NCI-H748 (cell line): ENCODE measurements at regions not wholly inside any gene's neighbourhood (a gene's known extent, or its start where the extent isn't known, plus 50 kb on each side); places are given as distances from the start of the nearest gene placed in this dataset.
A peak's percentile ranks its signal among the peaks of the same experiment; 100 is the strongest.
"Not testable (repeated sequence)": the region's sequence is repeated elsewhere in the genome, so short reads cannot be mapped to it uniquely, and the experiment has no call there.

Source experiments
- DNase-seq: peaks from one replicate; lab custom pipeline; 2025; ENCODE audit not compliant: unreplicated experiment; lab: John Stamatoyannopoulos, UW

- no peak for DNase-seq
These were observed 438.9 kb upstream of the ZP4 start for GRCh38 chr1:238329671-238330070.

- not testable (repeated sequence) for DNase-seq
These were observed 436.3 kb upstream of the ZP4 start for GRCh38 chr1:238327033-238327432.

- not testable (repeated sequence) for DNase-seq
These were observed 435.8 kb upstream of the ZP4 start for GRCh38 chr1:238326479-238326878.

DNA sequence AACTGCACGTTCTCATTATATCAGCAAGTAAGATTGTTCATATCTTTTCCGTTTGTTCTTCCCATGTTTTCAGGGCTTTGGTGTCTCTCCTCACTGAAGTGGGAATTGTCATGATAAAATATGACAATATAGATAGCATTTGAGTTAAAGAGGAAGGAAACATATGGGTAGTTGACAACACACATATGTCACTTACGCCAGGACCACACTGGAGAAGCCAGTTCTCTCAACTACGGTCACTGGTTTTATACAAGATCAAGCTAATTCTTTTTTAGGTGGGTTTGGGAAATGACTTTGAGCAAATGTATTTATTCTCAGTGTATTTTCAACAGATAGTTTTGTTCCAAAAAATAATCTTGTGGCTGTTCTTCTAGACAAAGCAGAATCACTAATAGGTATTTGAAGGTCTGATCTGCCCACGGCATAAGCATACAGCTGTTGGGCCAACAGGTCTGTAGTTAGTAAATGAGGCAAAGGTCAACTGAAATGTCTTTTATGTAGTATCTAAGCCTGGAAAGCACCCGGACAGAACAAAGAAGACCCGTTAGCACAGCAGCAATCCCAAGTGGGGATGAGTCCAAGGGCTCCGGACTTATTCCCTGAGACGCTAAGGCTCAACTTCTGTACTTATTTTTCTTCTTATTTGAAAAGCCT, 433.6 kb upstream of the ZP4 start:
- no peak for DNase-seq

GRCh38 chr1:238323490-238323889, 432.8 kb upstream of the ZP4 start:
- no peak for DNase-seq

GRCh38 chr1:238319957-238320356, 429.2 kb upstream of the ZP4 start:
- no peak for DNase-seq

- DNase-seq: no peak
These were observed 427.8 kb upstream of the ZP4 start for GRCh38 chr1:238318294-238319110.

- no peak for DNase-seq
These were observed 422.2 kb upstream of the ZP4 start for GRCh38 chr1:238312969-238313368.

- no peak for DNase-seq
These were observed 415.7 kb upstream of the ZP4 start for GRCh38 chr1:238306411-238306810.

DNA sequence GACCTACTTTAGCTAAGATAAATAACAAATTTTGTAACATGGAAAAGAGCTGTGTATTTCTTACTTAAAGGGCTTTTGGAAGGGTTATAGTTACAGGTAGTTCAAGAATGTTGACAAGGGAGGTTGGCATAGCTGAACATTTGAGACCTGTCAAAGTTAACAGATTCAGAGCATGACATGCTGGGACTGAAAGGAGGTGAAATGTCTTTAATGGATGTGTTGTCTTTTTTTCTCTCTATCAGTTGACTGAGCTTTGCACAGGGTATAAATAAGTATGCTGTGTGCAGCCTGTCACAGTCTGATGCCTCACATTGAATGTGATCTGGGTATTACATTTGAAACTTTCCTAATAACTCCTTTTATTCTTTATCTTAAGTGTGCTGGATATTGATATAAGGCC, 411.9 kb upstream of the ZP4 start:
- no peak for DNase-seq

GRCh38 chr1:238296371-238296770, 405.6 kb upstream of the ZP4 start:
- no peak for DNase-seq

DNA sequence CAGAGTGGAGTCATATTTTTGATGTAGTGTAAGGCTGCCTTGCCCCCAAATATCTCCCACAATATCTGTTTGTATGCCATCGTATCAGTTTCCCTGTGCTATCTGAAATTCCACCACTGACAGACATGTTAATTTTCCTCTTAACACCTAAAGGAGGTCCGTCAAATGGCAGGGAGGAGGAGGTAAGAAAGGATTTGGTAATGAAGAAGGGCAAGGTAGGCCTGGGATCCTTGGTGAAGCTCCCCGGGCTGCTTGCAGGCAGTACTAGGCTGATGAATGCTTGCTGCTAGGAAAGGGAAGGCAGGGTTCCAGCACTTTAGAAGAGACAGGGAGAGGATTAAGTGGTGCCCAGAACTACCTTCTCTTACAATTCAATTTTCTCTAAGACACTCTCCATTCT, 402.4 kb upstream of the ZP4 start:
- DNase-seq: no peak

GRCh38 chr1:238281418-238281817, 390.7 kb upstream of the ZP4 start:
- DNase-seq: no peak

DNA sequence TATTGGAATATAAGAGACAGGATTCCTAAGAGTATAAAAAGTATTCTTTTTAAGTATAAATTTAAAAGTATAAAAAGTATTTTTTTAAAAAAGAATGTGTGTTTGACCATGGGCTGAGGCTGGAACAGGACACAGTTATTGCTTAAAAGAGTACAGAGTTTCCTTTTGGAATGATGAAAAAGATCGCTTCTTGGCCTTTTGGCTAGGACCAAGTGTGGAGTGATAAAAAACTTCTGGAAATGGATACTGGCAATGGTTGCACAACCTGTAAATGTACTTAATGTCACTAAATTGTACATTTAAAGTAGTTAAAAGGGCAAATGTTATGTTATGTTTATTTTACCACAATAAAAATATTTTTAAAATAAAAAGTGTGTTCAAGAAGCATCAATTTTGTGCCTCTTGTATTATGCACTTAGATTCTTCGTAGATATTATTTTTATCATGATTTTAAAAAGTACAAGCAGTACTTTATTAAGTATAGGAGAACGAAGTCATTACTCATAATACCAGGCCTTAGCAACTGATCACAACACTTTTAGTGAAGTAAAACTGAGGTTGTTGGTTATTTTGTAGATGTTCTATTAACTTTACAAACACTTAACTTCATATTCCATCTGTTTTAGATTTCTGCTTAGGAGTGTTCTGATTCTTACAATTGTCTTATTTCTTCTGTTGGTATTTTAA, 389.1 kb upstream of the ZP4 start:
- DNase-seq: no peak

DNA sequence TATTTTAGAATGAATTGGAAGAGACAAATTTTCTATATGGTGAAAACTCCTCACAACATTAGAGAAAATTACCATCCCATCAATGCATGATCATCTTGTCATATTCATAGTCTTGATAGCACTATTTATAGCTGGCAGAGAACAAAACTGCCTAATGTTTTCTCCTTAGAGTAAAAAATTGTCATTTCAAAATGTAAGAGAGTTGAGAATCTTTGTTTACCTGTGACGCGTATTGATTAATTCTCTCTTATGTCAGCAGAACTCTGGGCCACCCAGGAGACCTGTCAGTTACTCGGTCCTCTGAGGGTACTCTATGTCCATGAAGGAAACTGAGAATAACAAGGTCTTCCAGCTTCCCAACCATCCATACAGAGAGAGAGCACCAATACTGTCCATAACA, 381.4 kb upstream of the ZP4 start:
- no peak for DNase-seq

DNA sequence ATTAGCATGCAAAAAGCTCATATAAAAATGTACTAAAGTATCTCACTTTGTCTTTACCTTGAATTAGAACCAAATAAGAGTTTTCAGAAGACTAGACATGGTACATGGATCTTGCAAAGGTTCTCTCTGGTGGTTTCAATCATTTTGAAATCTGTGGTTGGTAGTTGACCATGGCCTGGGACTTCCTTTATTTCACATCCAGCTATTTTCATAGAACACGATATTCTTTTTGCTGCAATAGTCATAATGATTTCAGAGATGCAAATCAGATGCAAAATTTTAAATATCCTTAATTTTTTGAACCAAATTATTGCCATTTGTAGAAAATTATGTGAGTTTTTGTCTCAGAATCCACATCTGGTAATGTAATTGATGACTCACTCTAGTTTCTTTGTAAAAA, 375.1 kb upstream of the ZP4 start:
- DNase-seq: no peak

GRCh38 chr1:238264951-238265350, 374.2 kb upstream of the ZP4 start:
- no peak for DNase-seq

DNA sequence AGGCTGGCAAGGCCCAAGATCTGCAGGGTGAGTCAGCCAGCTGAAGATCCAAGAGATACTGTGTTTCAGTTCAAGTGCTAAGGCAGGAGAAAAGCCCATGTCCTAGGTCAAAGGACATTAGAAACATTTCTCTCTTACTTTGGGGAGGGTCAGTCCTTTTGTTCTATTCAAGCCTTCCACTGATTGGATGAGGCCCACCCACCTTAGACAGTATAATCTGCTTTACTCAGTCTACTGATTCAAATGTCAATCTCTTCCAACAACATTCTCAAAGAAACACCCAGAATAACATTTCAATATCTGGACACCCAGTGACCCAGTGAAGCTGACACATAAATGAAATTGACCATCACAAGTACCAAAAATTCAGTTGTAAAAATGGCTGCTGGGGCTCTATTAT, 367.8 kb upstream of the ZP4 start:
- DNase-seq: no peak

DNA sequence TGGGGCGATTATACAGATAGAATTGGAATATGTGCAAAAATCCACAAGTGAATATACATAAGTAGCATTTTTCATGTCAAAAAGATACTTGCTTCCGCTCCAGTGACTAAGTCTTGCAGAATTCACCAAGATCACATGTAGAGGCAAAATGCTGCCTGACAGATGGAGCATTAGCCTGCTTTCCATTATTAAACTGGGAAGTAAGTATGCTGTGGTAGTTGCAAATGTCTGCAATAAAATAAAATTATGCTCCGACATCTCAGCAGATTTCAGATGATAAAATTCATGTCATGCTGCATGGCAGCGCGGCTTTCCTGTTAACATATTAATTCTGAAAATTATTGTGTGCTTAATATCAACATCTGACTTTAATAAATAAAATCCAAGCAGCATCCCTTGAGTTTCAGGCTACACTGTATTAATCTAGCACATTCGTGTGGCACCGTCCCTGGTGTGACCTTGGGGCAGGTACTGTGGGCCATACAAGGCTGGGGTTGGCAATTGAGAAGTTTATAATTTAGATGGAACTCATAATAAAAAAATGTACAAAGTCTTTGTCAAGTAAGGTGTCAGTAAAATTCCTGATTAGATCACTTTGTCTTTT, 366.4 kb upstream of the ZP4 start:
- DNase-seq: no peak

DNA sequence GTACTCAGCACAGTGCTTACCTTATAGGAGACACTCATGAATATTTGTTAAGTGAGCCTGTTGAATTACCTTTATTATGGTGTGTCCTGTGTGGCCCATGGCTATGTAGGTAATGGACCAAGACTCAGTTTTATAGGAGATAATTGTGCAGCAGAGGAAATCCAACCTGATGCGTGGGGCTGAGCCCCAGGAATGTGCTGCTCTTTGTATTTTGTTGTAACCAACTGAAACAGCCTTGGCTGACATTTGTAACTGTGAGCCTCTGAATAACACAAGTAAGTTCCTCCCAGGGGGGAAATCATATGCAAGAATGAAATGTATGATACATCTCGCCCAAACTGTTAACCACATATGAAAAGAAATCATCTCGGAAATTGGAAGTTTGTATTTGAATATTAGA, 364.2 kb upstream of the ZP4 start:
- DNase-seq: no peak

GRCh38 chr1:238252033-238252802, 361.5 kb upstream of the ZP4 start:
- DNase-seq: peak; percentile 39
